NCI-H1694 treated with DMSO at 0.1 percent for 48 hours (cell line): ENCODE measurements at regions not wholly inside any gene's neighbourhood (a gene's known extent, or its start where the extent isn't known, plus 50 kb on each side); places are given as distances from the start of the nearest gene placed in this dataset.
"Not testable (repeated sequence)": the region's sequence is repeated elsewhere in the genome, so short reads cannot be mapped to it uniquely, and the experiment has no call there.

Experiments used
- DNase-seq: peaks from one replicate; lab custom pipeline; 2025; lab: John Stamatoyannopoulos, UW

- no peak for DNase-seq
Observed at GRCh38 chr18:67007085-67007484, 403.2 kb upstream of the CDH19 start.

GRCh38 chr18:67001052-67001451, 397.2 kb upstream of the CDH19 start:
- DNase-seq, result no peak

- no peak for DNase-seq
Observed at GRCh38 chr18:66999003-66999402, 395.1 kb upstream of the CDH19 start.

- no peak for DNase-seq
Observed at GRCh38 chr18:66995270-66995669, 391.4 kb upstream of the CDH19 start.

GRCh38 chr18:66994790-66995189, 390.9 kb upstream of the CDH19 start:
- DNase-seq, result no peak

GRCh38 chr18:66993492-66993891, 389.6 kb upstream of the CDH19 start:
- no peak for DNase-seq

- DNase-seq, result no peak
Observed at GRCh38 chr18:66990909-66991308, 387.0 kb upstream of the CDH19 start.

- no peak for DNase-seq
Observed at GRCh38 chr18:66979009-66979408, 375.1 kb upstream of the CDH19 start.

GRCh38 chr18:66972681-66973080, 368.8 kb upstream of the CDH19 start:
- no peak for DNase-seq

- no peak for DNase-seq
Observed at GRCh38 chr18:66971960-66972359, 368.1 kb upstream of the CDH19 start.

GRCh38 chr18:66966171-66966570, 362.3 kb upstream of the CDH19 start:
- DNase-seq, result no peak

- no peak for DNase-seq
Observed at GRCh38 chr18:66958309-66958708, 354.4 kb upstream of the CDH19 start.

- DNase-seq, result no peak
Observed at GRCh38 chr18:66951750-66952149, 347.9 kb upstream of the CDH19 start.

GRCh38 chr18:66949419-66949818, 345.5 kb upstream of the CDH19 start:
- no peak for DNase-seq

GRCh38 chr18:66937546-66937945, 333.7 kb upstream of the CDH19 start:
- no peak for DNase-seq

GRCh38 chr18:66931010-66931409, 327.1 kb upstream of the CDH19 start:
- DNase-seq, result no peak

GRCh38 chr18:66916834-66917233, 312.9 kb upstream of the CDH19 start:
- no peak for DNase-seq

- no peak for DNase-seq
Observed at GRCh38 chr18:66900837-66901236, 296.9 kb upstream of the CDH19 start.

- no peak for DNase-seq
Observed at GRCh38 chr18:66895631-66896030, 291.7 kb upstream of the CDH19 start.

GRCh38 chr18:66894851-66895250, 291.0 kb upstream of the CDH19 start:
- no peak for DNase-seq

- not testable (repeated sequence) for DNase-seq
Observed at GRCh38 chr18:66892388-66892787, 288.5 kb upstream of the CDH19 start.

GRCh38 chr18:66874812-66875474, 271.1 kb upstream of the CDH19 start:
- DNase-seq, result no peak

GRCh38 chr18:66874375-66874774, 270.5 kb upstream of the CDH19 start:
- no peak for DNase-seq

- no peak for DNase-seq
Observed at GRCh38 chr18:66873899-66874298, 270.0 kb upstream of the CDH19 start.

- DNase-seq, result peak; percentile 41
Observed at GRCh38 chr18:66872277-66872676, 268.4 kb upstream of the CDH19 start.
